ENCODE measurements at regions not wholly inside any gene's neighbourhood (a gene's known extent, or its start where the extent isn't known, plus 50 kb on each side); places are given as distances from the start of the nearest gene placed in this dataset.
"Not testable (repeated sequence)": the region's sequence is repeated elsewhere in the genome, so short reads cannot be mapped to it uniquely, and the experiment has no call there.

DNA sequence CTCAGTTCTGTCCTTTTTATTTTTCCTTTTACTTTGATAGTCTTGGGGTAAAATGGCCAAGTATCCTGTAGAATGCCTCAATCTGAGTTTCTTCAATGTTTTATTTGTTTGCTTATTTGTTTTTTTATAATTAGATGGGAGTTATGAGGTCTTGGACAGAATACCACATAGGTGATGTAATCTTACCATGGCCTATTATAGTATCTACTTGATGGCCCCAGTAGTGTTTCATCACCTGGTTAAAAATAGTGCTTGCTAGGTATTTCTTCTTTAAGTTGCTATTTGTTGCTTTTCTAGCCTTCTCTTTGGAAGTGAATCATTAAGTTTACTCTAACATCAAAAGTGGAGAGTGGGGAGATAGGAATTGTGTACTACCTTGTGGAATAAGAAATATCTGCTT lies 1020.0 kb upstream of the KCND2 start:
- no peaks in the 10 kb centered on the region for H3K36me3 ChIP-seq (ENCODE audit: control insufficient read depth, insufficient read depth, low read length)

DNA sequence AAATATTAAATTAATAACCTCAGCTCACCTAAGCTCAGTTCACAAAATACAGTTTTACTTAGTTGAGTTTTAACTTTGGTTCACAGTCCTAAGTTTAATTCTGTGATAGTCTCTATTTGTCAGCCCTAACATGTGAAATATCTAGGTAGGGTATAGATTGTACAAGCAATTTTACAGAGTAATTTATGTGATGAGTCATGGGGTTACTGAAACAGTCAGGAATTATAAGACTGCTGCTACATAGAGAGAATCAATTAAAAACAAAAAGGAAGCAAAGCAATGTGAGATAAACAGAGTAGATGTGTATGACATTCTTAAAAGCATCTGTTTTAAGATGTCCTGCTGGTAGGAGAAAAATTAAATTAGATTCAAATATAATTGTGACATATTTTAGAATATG lies 1018.2 kb upstream of the KCND2 start:
- H3K36me3 ChIP-seq (ENCODE audit: control insufficient read depth, insufficient read depth, low read length) = no peaks in the 10 kb centered on the region
- TF ChIP-seq, protein P1, sequence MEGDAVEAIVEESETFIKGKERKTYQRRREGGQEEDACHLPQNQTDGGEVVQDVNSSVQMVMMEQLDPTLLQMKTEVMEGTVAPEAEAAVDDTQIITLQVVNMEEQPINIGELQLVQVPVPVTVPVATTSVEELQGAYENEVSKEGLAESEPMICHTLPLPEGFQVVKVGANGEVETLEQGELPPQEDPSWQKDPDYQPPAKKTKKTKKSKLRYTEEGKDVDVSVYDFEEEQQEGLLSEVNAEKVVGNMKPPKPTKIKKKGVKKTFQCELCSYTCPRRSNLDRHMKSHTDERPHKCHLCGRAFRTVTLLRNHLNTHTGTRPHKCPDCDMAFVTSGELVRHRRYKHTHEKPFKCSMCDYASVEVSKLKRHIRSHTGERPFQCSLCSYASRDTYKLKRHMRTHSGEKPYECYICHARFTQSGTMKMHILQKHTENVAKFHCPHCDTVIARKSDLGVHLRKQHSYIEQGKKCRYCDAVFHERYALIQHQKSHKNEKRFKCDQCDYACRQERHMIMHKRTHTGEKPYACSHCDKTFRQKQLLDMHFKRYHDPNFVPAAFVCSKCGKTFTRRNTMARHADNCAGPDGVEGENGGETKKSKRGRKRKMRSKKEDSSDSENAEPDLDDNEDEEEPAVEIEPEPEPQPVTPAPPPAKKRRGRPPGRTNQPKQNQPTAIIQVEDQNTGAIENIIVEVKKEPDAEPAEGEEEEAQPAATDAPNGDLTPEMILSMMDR (IDR thresholded peaks at IDR 0.05; ENCODE audit: insufficient read depth, low read length, poor library complexity, severe bottlenecking) = no peak
- H3K4me3 ChIP-seq (ENCODE audit: low read depth, low read length) = no peak overlapping the region
- DNase-seq (ENCODE audit: low read depth) = no peak
- H3K27me3 ChIP-seq (ENCODE audit: control insufficient read depth, insufficient read depth, low read length) = no peaks in the 10 kb centered on the region

More for the DNA sequence above, 1020.0 kb upstream of the KCND2 start:
- no peak for DNase-seq (ENCODE audit: low read depth)
- Histone ChIP-seq H3K27me3 (ENCODE audit: control insufficient read depth, insufficient read depth, low read length) (no peaks in the 10 kb centered on the region), H3K4me3 (ENCODE audit: low read depth, low read length) (no peak overlapping the region)
- TF ChIP-seq, protein P1 (IDR thresholded peaks at IDR 0.05; ENCODE audit: insufficient read depth, low read length, poor library complexity, severe bottlenecking) = no peak

DNA sequence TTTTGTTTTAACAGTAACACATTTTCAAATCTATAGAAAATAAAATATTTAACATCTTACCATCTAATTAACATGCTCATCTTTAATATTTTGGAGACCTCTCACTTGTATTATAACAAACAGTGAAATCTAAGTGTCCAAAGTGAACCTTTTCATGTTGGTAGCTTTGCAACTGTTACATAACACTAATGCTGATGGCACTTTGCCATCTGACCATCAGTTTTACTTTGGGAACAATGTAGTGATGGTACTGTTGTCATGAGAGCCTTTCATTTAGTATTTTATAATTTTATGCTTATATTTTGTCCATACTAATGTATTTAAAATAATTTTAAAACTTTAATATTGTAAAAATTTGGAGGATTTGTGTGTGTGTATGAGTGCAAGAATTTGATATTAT lies 1017.0 kb upstream of the KCND2 start:
- no peak for DNase-seq (ENCODE audit: low read depth)
- Histone ChIP-seq H3K36me3 (ENCODE audit: control insufficient read depth, insufficient read depth, low read length) (no peaks in the 10 kb centered on the region), H3K27me3 (ENCODE audit: control insufficient read depth, insufficient read depth, low read length) (no peaks in the 10 kb centered on the region), H3K4me3 (ENCODE audit: low read depth, low read length) (no peak overlapping the region)
- TF ChIP-seq, protein P1 (IDR thresholded peaks at IDR 0.05; ENCODE audit: insufficient read depth, low read length, poor library complexity, severe bottlenecking) = no peak

- no peaks in the 10 kb centered on the region for H3K36me3 ChIP-seq (ENCODE audit: control insufficient read depth, insufficient read depth, low read length)
- no peak for DNase-seq (ENCODE audit: low read depth)
- no peak overlapping the region for H3K4me3 ChIP-seq (ENCODE audit: low read depth, low read length)
- H3K27me3 ChIP-seq (ENCODE audit: control insufficient read depth, insufficient read depth, low read length) = no peaks in the 10 kb centered on the region
- TF ChIP-seq, protein P1 (IDR thresholded peaks at IDR 0.05; ENCODE audit: insufficient read depth, low read length, poor library complexity, severe bottlenecking) = no peak
Measured at GRCh38 chr7:119256446-119257131, 1016.4 kb upstream of the KCND2 start.

- not testable (repeated sequence) for DNase-seq (ENCODE audit: low read depth); H3K36me3 ChIP-seq (ENCODE audit: control insufficient read depth, insufficient read depth, low read length); H3K4me3 ChIP-seq (ENCODE audit: low read depth, low read length); H3K27me3 ChIP-seq (ENCODE audit: control insufficient read depth, insufficient read depth, low read length)
Measured at GRCh38 chr7:119266790-119267189, 1006.2 kb upstream of the KCND2 start.

DNA sequence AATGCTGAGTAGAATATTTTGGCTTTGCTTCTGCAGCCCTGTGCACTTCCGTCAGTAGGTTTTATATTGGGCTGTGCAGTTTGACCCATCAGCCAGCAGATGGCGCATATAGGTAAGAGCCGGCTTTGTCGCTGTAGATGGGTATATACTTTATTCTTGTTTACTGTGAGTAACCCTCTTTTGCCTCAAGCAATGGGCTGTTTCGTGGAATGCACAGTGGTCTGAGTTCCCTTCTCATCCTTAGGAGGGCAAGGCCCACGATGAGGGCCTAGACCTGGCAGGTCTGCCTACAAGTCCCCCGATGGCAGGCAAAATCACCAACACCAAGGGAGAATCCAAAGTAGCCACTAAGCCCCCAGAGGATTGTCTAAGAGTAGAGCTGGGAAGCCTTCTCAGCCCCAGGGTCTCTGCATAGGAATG lies 1002.9 kb upstream of the KCND2 start:
- Histone ChIP-seq H3K36me3 (ENCODE audit: control insufficient read depth, insufficient read depth, low read length) (no peaks in the 10 kb centered on the region), H3K4me3 (ENCODE audit: low read depth, low read length) (no peak overlapping the region), H3K27me3 (ENCODE audit: control insufficient read depth, insufficient read depth, low read length) (no peaks in the 10 kb centered on the region)
- TF ChIP-seq, protein P1 (IDR thresholded peaks at IDR 0.05; ENCODE audit: insufficient read depth, low read length, poor library complexity, severe bottlenecking) = peak; percentile 92
- peak; percentile 31 for DNase-seq (ENCODE audit: low read depth)
